A172 (cell line): ENCODE measurements at regions not wholly inside any gene's neighbourhood (a gene's known extent, or its start where the extent isn't known, plus 50 kb on each side); places are given as distances from the start of the nearest gene placed in this dataset.

Experiments
- DNase-seq: peaks from one replicate; pipeline ENCODE4 v3.0.0-alpha.2; 2015; ENCODE audit warnings: low spot score

- no peak for DNase-seq
These were observed 51.0 kb downstream of the FAT4 start for GRCh38 chr4:125365731-125366130.

DNA sequence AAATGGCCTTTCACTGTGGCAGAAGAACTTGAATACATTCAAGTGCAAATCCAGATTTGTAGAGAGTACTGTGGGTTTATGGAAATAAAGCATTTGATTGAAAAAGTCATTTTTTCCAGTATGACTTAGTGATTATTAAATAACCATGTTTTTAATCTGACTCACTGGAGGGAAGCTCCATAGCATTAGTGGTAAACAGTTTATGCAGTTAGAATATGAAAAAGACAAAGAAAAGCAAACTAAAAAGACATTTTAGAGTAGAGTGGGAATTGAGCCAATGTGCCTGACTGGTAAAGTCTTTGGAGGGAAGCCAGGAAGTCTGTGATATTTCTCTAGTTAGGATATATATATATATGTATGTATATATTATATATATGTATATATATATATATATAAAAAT, 53.4 kb downstream of the FAT4 start:
- no peak for DNase-seq

- peak; percentile 19 for DNase-seq
These were observed 53.9 kb downstream of the FAT4 start for GRCh38 chr4:125368671-125369081.

GRCh38 chr4:125369098-125369497, 54.3 kb downstream of the FAT4 start:
- no peak for DNase-seq

DNA sequence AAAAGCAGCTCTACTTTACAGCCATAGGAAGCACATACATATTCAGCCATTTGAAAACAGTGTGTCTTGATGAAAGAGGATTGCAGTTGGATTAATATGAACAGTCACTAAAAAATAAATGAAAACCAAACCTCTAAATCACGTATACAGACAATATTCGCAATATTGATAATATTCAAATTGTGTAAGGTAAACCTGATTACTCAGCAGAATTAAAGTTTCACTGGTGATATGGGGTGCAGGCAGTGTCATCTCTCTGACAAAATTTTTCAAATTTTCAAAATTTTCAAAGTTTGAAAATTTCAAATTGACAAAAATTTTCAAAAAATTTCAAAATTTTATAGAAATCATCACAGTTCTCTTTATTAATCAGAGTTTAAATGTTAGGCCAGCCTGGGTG, 55.7 kb downstream of the FAT4 start:
- DNase-seq = no peak

- no peak for DNase-seq
These were observed 68.2 kb downstream of the FAT4 start for GRCh38 chr4:125382995-125383394.

DNA sequence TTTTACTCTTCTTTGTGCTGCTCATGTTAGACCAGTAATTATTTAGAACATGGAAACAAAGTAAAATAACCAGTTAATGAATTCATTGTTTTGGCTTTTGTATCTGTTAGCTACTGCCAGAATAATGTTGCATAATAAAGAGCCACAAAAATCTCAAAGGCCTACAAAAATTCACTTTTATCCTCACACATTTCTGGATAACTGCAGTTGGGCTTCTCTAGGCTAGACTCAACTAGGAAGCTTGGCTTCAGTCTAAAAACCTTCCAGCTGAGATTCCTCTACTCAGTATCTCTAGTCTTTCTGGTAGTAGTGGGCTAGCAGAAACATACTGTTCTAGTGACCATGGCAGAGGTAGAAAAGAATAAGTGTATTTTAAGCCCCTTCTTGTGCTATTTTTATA, 73.0 kb downstream of the FAT4 start:
- no peak for DNase-seq

GRCh38 chr4:125388613-125389012, 73.9 kb downstream of the FAT4 start:
- DNase-seq = peak; percentile 7

- DNase-seq = peak; percentile 76
These were observed 75.0 kb downstream of the FAT4 start for GRCh38 chr4:125389713-125390112.

DNA sequence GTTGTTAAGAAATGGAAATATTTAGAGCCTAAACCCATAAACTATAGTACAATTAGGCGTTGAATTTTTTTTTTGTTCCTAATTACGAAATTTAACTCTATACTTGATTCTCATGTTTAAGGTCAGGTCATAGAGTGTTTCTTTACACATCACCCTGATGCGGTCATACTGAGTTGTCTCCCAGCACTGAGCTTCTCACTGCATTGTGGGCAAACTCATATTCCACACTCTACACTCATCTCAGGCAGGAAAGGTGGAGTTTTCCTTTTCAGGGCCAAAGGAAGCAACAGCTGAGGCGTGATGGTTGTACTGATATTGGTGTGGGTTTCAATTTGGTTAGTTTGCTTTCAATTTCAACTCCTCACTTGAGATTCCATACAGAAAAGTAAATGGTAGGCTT, 75.4 kb downstream of the FAT4 start:
- DNase-seq = peak; percentile 48

- DNase-seq = no peak
These were observed 76.0 kb downstream of the FAT4 start for GRCh38 chr4:125390727-125391126.

DNA sequence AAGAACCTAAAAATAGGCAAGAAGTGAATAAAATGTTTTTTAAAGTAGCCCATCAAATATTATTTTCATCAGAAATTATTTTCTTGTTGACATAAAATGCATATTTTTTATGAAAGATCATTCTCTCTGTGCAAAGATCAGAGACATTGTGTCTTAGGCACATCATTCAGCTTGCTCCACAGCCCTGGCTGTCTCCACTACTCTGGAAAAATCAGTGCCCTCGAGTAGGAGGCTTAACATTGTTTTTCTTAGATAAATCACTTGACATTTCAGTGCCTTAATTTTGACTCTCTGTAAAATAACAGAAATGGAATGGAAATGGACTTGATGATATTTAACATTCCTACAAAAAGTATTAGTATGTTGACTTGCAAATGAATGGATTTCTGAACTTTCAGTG, 77.9 kb downstream of the FAT4 start:
- no peak for DNase-seq

- DNase-seq = no peak
These were observed 79.1 kb downstream of the FAT4 start for GRCh38 chr4:125393825-125394224.

GRCh38 chr4:125397226-125397625, 82.5 kb downstream of the FAT4 start:
- DNase-seq = no peak

- no peak for DNase-seq
These were observed 83.7 kb downstream of the FAT4 start for GRCh38 chr4:125398263-125399002.

DNA sequence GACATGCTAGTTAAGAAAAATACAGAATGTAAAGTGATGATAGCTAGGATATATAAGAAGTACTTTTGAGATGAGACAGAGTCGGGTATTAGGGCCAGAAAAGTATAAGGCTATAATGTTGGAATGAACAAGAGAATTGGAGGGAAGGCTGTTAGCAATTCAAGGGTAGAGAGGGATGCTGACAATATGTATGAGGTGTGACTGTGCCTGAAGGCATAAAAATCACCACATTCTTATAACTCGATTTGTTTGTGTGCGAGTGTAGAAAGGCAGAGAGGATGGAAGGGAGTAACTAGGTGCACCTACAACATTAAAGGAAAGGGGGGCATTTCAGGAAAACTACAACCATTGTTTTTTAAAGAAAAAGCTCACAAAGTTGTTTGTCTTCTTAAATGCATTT, 86.0 kb downstream of the FAT4 start:
- DNase-seq = no peak

GRCh38 chr4:125401784-125402183, 87.0 kb downstream of the FAT4 start:
- no peak for DNase-seq

GRCh38 chr4:125420526-125420925, 105.8 kb downstream of the FAT4 start:
- peak; percentile 1 for DNase-seq

GRCh38 chr4:125421547-125421946, 106.8 kb downstream of the FAT4 start:
- peak; percentile 6 for DNase-seq

- no peak for DNase-seq
These were observed 108.4 kb downstream of the FAT4 start for GRCh38 chr4:125423124-125423523.

DNA sequence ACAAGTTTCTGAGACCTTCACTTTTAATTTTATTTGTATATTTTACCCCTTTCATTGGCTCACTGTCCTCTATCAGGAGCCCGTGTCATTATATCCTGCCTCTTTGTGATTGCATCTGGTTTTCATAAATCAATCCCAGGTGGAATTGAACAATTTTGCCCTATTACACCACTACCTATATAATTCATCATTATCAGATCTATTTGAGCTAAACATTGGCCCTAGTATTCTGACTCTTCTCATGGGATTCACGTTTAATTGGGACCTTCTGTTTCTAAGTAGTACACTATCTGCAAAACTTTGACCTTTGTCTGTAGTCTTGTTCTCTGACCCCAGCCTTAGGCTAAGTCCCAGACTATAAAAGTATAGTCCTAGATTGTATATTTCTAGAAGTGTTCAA, 114.1 kb downstream of the FAT4 start:
- DNase-seq = no peak

- DNase-seq = no peak
These were observed 115.3 kb downstream of the FAT4 start for GRCh38 chr4:125430086-125430485.

GRCh38 chr4:125432078-125432477, 117.3 kb downstream of the FAT4 start:
- DNase-seq = peak; percentile 18

GRCh38 chr4:125433453-125433852, 118.7 kb downstream of the FAT4 start:
- peak; percentile 31 for DNase-seq
